Esophagus squamous epithelium (tissue), 4 donors: ENCODE measurements at regions not wholly inside any gene's neighbourhood (a gene's known extent, or its start where the extent isn't known, plus 50 kb on each side); places are given as distances from the start of the nearest gene placed in this dataset.

ENCODE experiments used
- CTCF ChIP-seq, 6 experiments: fragments of 450-650 bp in 4 of 6; fragments of 200-600 bp in 2 of 6; sonication (generic) in 2 of 6; IDR thresholded peaks; one replicate each; pipeline ENCODE4 v1.5.1; 2016 to 2019; ENCODE audit warnings: antibody characterized with exemption in 6 of 6, mild to moderate bottlenecking in 4 of 6, moderate library complexity in 4 of 6
- POLR2A ChIP-seq, 4 donors: fragments of 450-650 bp; IDR thresholded peaks; one replicate each; pipeline ENCODE4 v1.6.1; 2017; ENCODE audit warnings: antibody characterized with exemption in 4 of 4, mild to moderate bottlenecking in 4 of 4, moderate library complexity in 3 of 4

DNA sequence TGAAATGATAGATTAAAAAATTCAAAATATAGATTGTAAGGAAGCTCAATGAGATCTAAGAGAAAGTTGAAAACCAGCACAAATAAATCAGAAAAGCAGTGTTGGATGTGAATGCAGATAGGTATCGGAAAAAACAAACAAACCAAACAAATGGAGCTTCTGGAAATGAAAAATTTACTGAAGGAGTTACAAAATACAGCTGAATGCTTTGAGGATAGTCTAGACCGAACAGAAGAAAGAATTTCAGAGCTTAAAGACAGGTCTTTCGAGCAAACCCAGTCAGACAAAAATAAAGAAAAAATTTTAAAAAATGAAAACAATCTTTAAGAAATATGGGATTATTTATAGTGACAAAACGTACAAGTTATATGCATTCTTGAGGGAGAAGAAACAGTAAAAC is 146.7 kb downstream of the FAM83B start:
- no peak for TF ChIP-seq POLR2A (IDR thresholded peaks at IDR 0.05)
- no peak for TF ChIP-seq CTCF (IDR thresholded peaks at IDR 0.05)
